Activated CD8-positive, alpha-beta memory T cell treated with anti-CD3 and anti-CD28 coated beads for 36 hours (primary cell): ENCODE measurements at regions not wholly inside any gene's neighbourhood (a gene's known extent, or its start where the extent isn't known, plus 50 kb on each side); places are given as distances from the start of the nearest gene placed in this dataset.

Source experiments
- CTCF ChIA-PET: fragments of 350-600 bp; sonication (Branson Sonifier 250); formaldehyde crosslinking; loops from one replicate; lab custom pipeline; 2021; ENCODE audit warnings: antibody characterized with exemption; lab: Charles Lee
- POLR2A ChIA-PET: fragments of 350-600 bp; sonication (Branson Sonifier 250); formaldehyde crosslinking; loops from one replicate; lab custom pipeline; 2021; ENCODE audit warnings: antibody characterized with exemption; lab: Charles Lee

GRCh38 chr22:48481748-48482147 is 1345.9 kb downstream of the BRD1 start:
- CTCF ChIA-PET = no interaction called here
- POLR2A ChIA-PET = no interaction called here

GRCh38 chr22:48478529-48479265 is 1349.0 kb downstream of the BRD1 start:
- ChIA-PET CTCF (no interaction called here), POLR2A (no interaction called here)

- POLR2A ChIA-PET = no interaction called here
- CTCF ChIA-PET = no interaction called here
Observed at GRCh38 chr22:48478124-48478523, 1349.5 kb downstream of the BRD1 start.

DNA sequence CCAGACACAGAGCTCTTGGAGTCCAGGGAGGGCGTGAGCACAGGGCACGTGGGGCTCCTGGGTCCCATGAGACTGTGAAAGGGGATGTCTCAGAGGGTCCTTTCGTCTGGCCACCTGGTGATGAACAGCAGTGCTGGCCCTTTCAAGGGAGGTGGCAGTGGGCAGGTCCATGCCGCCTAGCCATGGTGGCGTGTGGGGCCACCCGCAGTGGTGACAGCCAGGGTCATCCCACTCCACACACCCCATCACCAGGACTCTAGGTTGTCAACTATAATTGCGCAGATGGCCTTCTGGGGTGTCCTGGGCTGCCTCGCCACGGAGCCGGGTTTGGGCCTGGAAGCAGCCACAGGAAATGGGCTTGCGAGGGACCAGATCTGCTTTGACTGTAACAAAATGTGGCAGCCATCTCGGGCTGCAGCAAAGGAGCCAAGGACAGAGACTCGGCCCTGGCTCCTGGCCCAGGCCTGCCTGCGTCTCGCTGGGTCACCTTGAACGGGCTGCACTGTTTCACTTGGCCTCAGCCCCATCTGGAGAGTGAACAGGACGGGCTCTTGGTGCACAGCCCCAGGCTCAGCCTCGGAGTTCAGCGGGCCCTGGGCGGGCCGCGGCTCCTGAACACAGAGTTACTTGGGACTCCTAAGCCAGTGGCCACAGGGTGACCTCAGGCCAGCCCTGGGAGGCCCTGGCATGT is 1350.5 kb downstream of the BRD1 start:
- ChIA-PET POLR2A (no interaction called here), CTCF (no interaction called here)

- CTCF ChIA-PET = no interaction called here
- POLR2A ChIA-PET = no interaction called here
Observed at GRCh38 chr22:48476577-48476976, 1351.1 kb downstream of the BRD1 start.

DNA sequence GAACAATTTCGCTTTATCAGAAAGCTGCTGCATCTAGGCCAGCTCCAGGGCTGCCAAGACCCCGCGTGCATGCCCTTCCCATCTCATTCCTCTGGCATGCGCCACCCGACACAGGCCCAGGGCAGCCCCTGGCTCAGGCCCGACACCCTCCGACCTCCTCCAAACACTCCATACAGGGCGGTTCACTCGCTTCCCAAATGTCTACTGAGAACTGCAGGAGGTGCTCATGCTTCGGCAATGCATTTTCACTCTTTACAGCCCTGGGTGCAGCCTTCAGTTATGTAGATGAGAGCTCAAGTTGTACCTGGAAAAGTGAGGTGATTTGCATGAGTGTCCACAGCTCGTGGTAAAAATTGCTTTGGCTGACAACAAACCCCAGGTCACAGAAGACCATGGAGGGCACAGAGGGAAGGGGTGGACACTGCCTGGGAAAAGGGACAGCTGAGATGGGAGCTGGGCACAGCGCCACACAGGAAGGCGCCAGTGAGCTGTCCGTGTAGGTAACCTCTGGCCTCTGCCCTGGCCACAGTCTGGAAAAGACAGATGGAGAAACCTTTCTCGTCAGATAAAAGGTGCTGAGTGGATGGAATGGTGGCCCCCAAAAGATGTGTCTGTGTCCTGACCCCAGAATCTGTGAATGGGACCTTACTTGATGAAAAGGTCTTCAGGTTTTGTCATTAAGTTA is 1351.9 kb downstream of the BRD1 start:
- POLR2A ChIA-PET = no interaction called here

DNA sequence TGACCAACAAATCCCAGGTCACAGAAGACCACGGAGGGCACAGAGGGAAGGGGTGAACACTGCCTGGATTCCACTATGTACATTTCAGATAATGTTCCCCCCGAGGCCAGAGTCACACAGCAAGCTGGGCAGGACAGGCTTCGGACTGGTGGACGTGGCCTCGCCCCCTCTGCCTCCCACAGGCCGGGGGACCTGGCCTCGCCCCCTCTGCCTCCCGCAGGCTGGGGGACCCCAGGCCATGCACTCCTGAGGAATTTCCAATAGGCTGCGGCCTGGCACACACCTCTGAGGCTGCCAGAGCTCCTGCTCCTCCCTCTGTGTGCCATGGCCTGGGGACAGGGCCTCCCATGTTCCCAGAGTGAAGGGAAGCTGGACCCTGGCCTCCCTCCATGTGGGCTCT is 1352.8 kb downstream of the BRD1 start:
- ChIA-PET POLR2A (no interaction called here), CTCF (no interaction called here)

More for the DNA sequence above, 1351.9 kb downstream of the BRD1 start:
- CTCF ChIA-PET = no interaction called here

GRCh38 chr22:48473202-48473601 is 1354.5 kb downstream of the BRD1 start:
- POLR2A ChIA-PET = no interaction called here

GRCh38 chr22:48464246-48464645 is 1363.4 kb downstream of the BRD1 start:
- CTCF ChIA-PET = no interaction called here
- POLR2A ChIA-PET = no interaction called here

More at GRCh38 chr22:48473202-48473601, 1354.5 kb downstream of the BRD1 start:
- CTCF ChIA-PET = no interaction called here

- POLR2A ChIA-PET = no interaction called here
- CTCF ChIA-PET = no interaction called here
Observed at GRCh38 chr22:48459859-48460823, 1367.5 kb downstream of the BRD1 start.

DNA sequence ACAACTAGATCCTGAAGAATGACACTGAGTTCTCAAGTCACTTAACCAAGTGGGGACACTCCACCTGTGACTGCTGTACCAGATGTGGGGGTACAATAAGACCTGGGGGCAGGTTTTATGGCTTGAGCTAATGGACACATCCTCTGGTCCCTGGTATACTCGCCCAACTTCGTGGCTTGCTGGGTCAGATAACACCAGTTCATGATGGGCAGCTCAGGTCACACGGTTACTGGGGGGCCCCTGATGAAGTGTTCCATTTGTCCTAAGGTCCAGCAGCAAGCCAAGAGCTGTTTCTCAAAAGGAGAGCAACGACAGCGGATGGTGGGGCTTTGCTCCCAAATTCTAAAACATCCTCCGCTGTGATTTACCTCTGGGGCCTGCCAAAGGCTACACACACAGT is 1368.4 kb downstream of the BRD1 start:
- ChIA-PET POLR2A (no interaction called here), CTCF (no interaction called here)

- POLR2A ChIA-PET = no interaction called here
- CTCF ChIA-PET = no interaction called here
Observed at GRCh38 chr22:48456449-48456848, 1371.2 kb downstream of the BRD1 start.

DNA sequence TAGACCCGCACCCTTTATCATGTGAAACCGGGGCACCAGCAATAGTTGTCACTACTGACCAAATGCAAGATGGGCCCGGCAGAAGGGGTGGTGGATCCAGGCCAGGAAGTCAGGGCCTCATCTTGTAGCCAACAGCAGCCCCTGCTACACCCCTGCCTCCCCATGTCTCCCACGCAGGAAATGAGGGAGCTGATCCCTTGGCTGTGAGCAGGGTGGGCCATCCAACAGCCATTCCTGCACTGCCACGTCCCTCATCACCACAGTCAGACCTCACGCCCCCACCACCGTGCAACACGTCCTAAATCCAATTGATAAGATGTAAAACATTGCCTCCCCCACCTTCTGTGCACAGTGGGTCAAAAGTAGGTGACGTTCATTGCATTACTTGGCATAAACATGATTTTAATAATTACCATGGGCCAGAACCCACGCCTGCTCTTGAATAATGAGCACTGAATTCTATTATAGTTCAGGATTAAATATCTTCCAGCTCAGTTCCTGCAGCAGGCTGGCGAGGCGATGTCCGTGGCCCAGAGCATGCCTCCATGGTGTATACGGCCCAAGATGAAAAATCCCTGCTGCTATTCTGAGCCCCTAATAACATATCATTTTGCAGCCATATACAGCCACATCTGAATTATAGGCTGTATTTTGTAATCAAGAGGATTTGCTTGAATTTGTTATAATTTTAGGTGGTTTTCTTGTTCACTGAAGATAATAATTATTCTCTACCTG is 1373.8 kb downstream of the BRD1 start:
- POLR2A ChIA-PET = no interaction called here
- CTCF ChIA-PET = no interaction called here

DNA sequence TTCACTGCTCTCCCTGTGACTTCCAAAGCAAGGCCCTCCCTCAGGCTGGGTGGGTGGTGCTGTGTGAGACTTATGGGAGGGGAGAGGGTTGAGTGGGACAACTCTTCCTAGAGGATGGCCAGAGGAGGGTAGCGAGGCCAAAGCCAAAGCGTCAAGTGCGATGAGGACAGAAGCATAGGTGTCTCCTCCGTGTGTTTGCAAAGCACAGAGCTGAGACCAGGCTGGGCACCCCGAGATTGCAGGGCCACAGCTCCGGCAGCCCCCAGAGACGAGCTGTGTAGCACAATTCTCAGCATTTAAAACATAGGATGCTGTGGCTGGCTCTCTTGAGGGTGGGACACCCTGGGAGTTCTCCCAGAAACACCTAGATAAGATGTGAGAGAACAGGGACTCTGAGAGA is 1374.5 kb downstream of the BRD1 start:
- CTCF ChIA-PET = no interaction called here
- POLR2A ChIA-PET = no interaction called here

DNA sequence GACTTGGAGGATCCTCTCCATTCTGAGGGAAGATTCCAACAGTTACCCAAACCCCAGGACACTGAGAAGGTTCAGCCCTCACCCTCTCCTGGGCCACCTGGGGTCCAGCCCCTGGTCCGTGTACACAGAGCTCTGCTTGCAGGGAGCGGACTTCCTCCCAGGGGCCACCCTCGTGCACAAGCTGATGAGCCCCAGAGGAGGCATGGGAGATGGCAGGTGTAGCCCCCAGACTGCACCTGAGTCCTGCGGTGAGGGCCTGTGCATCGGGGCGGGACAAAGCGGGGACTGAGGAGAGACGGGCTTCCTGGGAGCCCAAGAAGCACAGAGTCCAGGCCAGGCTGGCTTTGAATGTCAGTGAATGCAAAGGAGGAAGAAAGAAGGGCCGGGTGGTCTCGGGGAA is 1374.9 kb downstream of the BRD1 start:
- ChIA-PET CTCF (no interaction called here), POLR2A (no interaction called here)

- ChIA-PET CTCF (no interaction called here), POLR2A (no interaction called here)
Observed at GRCh38 chr22:48451891-48452290, 1375.8 kb downstream of the BRD1 start.

- ChIA-PET POLR2A (no interaction called here), CTCF (no interaction called here)
Observed at GRCh38 chr22:48450188-48450825, 1377.4 kb downstream of the BRD1 start.

- ChIA-PET POLR2A (no interaction called here), CTCF (no interaction called here)
Observed at GRCh38 chr22:48449466-48450187, 1378.0 kb downstream of the BRD1 start.
